ENCODE measurements at regions not wholly inside any gene's neighbourhood (a gene's known extent, or its start where the extent isn't known, plus 50 kb on each side); places are given as distances from the start of the nearest gene placed in this dataset.

GRCh38 chr2:12081481-12082210, 335.2 kb downstream of the LPIN1 start:
- DNase-seq (ENCODE audit: low read depth in 2 of 2, low spot score in 1 of 2): no peak

- DNase-seq (ENCODE audit: low read depth in 2 of 2, low spot score in 1 of 2): no peak
Observed at GRCh38 chr2:12083081-12083581, 336.7 kb downstream of the LPIN1 start.

- DNase-seq (ENCODE audit: low read depth in 2 of 2, low spot score in 1 of 2): no peak
Observed at GRCh38 chr2:12083713-12084419, 337.4 kb downstream of the LPIN1 start.

- DNase-seq (ENCODE audit: low read depth in 2 of 2, low spot score in 1 of 2): no peak
Observed at GRCh38 chr2:12087175-12087574, 340.7 kb downstream of the LPIN1 start.

GRCh38 chr2:12087671-12088380, 341.4 kb downstream of the LPIN1 start:
- DNase-seq (ENCODE audit: low read depth in 2 of 2, low spot score in 1 of 2): no peak

- no peak for DNase-seq (ENCODE audit: low read depth in 2 of 2, low spot score in 1 of 2)
Observed at GRCh38 chr2:12089001-12089400, 342.6 kb downstream of the LPIN1 start.

GRCh38 chr2:12089496-12089895, 343.1 kb downstream of the LPIN1 start:
- DNase-seq (ENCODE audit: low read depth in 2 of 2, low spot score in 1 of 2): no peak

GRCh38 chr2:12090072-12090471, 343.6 kb downstream of the LPIN1 start:
- no peak for DNase-seq (ENCODE audit: low read depth in 2 of 2, low spot score in 1 of 2)

- no peak for DNase-seq (ENCODE audit: low read depth in 2 of 2, low spot score in 1 of 2)
Observed at GRCh38 chr2:12090590-12090989, 344.2 kb downstream of the LPIN1 start.

- no peak for DNase-seq (ENCODE audit: low read depth in 2 of 2, low spot score in 1 of 2)
Observed at GRCh38 chr2:12091201-12091806, 344.9 kb downstream of the LPIN1 start.

- no peak for DNase-seq (ENCODE audit: low read depth in 2 of 2, low spot score in 1 of 2)
Observed at GRCh38 chr2:12094134-12094533, 347.7 kb downstream of the LPIN1 start.

GRCh38 chr2:12096051-12096787, 349.8 kb downstream of the LPIN1 start:
- DNase-seq (ENCODE audit: low read depth in 2 of 2, low spot score in 1 of 2): no peak

- no peak for DNase-seq (ENCODE audit: low read depth in 2 of 2, low spot score in 1 of 2)
Observed at GRCh38 chr2:12096788-12097449, 350.5 kb downstream of the LPIN1 start.

GRCh38 chr2:12097859-12098258, 351.4 kb downstream of the LPIN1 start:
- no peak for DNase-seq (ENCODE audit: low read depth in 2 of 2, low spot score in 1 of 2)

- DNase-seq (ENCODE audit: low read depth in 2 of 2, low spot score in 1 of 2): no peak
Observed at GRCh38 chr2:12099374-12099773, 352.9 kb downstream of the LPIN1 start.

GRCh38 chr2:12102679-12103078, 356.2 kb downstream of the LPIN1 start:
- DNase-seq (ENCODE audit: low read depth in 2 of 2, low spot score in 1 of 2): no peak

GRCh38 chr2:12105180-12105579, 358.7 kb downstream of the LPIN1 start:
- no peak for DNase-seq (ENCODE audit: low read depth in 2 of 2, low spot score in 1 of 2)

GRCh38 chr2:12106440-12107080, 360.1 kb downstream of the LPIN1 start:
- DNase-seq (ENCODE audit: low read depth in 2 of 2, low spot score in 1 of 2): no peak

GRCh38 chr2:12107321-12107720, 360.9 kb downstream of the LPIN1 start:
- DNase-seq (ENCODE audit: low read depth in 2 of 2, low spot score in 1 of 2): no peak

GRCh38 chr2:12107939-12108338, 361.5 kb downstream of the LPIN1 start:
- no peak for DNase-seq (ENCODE audit: low read depth in 2 of 2, low spot score in 1 of 2)
